ENCODE measurements at regions not wholly inside any gene's neighbourhood (a gene's known extent, or its start where the extent isn't known, plus 50 kb on each side); places are given as distances from the start of the nearest gene placed in this dataset.

- Histone ChIP-seq H3K27ac (no peak overlapping the region), H3K9me3 (peaks cover 0 to 13% (median 0%) of the 10 kb centered on the region in 12 donors), H3K4me3 (no peak overlapping the region), H3K27me3 (no peaks in the 10 kb centered on the region), H3K4me1 (peaks cover 0 to 13% (median 0%) of the 10 kb centered on the region in 12 donors), H3K36me3 (no peaks in the 10 kb centered on the region)
- TF ChIP-seq POLR2A (IDR thresholded peaks at IDR 0.05) (no peak), CTCF (IDR thresholded peaks at IDR 0.05) (no peak)
- intact Hi-C loops (cut with DNase I) = no loop called here
- ATAC-seq = no peak
- WGBS, 4 donors = 80 to 88% (median 88%) methylated on average over 8 of the region's 8 CpGs
- DNase-seq = no peak
Observed at GRCh38 chr6:166715992-166716391, 88.9 kb upstream of the RPS6KA2 start.

GRCh38 chr6:166715065-166715464 lies 88.0 kb upstream of the RPS6KA2 start:
- intact Hi-C loops (cut with DNase I) = no loop called here
- no peak for DNase-seq
- no peaks in the 10 kb centered on the region for H3K36me3 ChIP-seq
- 72 to 79% (median 75%) methylated on average over 7 of the region's 7 CpGs for WGBS, 4 donors
- H3K9me3 ChIP-seq = peaks cover 0 to 14% (median 0%) of the 10 kb centered on the region in 12 donors
- no peak overlapping the region for H3K4me3 ChIP-seq
- no peak for ATAC-seq
- H3K27me3 ChIP-seq = no peaks in the 10 kb centered on the region
- H3K4me1 ChIP-seq = peaks cover 0 to 13% (median 0%) of the 10 kb centered on the region in 12 donors
- H3K27ac ChIP-seq = no peak overlapping the region
- no peak for TF ChIP-seq POLR2A (IDR thresholded peaks at IDR 0.05)
- TF ChIP-seq CTCF (IDR thresholded peaks at IDR 0.05) = no peak

- DNase-seq = no peak
- Histone ChIP-seq H3K36me3 (no peaks in the 10 kb centered on the region), H3K27ac (no peak overlapping the region), H3K4me3 (no peak overlapping the region), H3K4me1 (peaks cover 0 to 13% (median 0%) of the 10 kb centered on the region in 12 donors), H3K27me3 (no peaks in the 10 kb centered on the region), H3K9me3 (peaks cover 0 to 14% (median 0%) of the 10 kb centered on the region in 12 donors)
- no peak for ATAC-seq
- WGBS, 4 donors = 92 to 98% (median 96%) methylated on average over 10 of the region's 10 CpGs
- intact Hi-C loops (cut with DNase I) = no loop called here
- TF ChIP-seq CTCF (IDR thresholded peaks at IDR 0.05) = no peak
- TF ChIP-seq POLR2A (IDR thresholded peaks at IDR 0.05) = no peak
Observed at GRCh38 chr6:166714581-166714980, 87.5 kb upstream of the RPS6KA2 start.

- ATAC-seq (no peak), DNase-seq (no peak)
- no peak for TF ChIP-seq CTCF (IDR thresholded peaks at IDR 0.05)
- TF ChIP-seq POLR2A (IDR thresholded peaks at IDR 0.05) = no peak
- intact Hi-C loops (cut with DNase I) = no loop called here
- H3K27me3 ChIP-seq = no peaks in the 10 kb centered on the region
- H3K36me3 ChIP-seq = no peaks in the 10 kb centered on the region
- no peak overlapping the region for H3K4me3 ChIP-seq
- peaks cover 0 to 11% (median 0%) of the 10 kb centered on the region in 12 donors for H3K4me1 ChIP-seq
- no peak overlapping the region for H3K27ac ChIP-seq
- 94 to 100% (median 95%) methylated on average over 2 of the region's 2 CpGs for WGBS, 4 donors
- H3K9me3 ChIP-seq = peaks cover 0 to 14% (median 0%) of the 10 kb centered on the region in 12 donors
Observed at GRCh38 chr6:166714187-166714510, 87.1 kb upstream of the RPS6KA2 start.
